Neural crest cell (in vitro differentiated cells): ENCODE measurements at regions not wholly inside any gene's neighbourhood (a gene's known extent, or its start where the extent isn't known, plus 50 kb on each side); places are given as distances from the start of the nearest gene placed in this dataset.

ENCODE experiments used
- DNase-seq: peaks from one replicate; pipeline ENCODE4 v3.0.0; 2021; ENCODE audit warnings: low read depth, mixed read lengths, low spot score
- H3K27ac Mint-ChIP-seq: one replicate; pipeline ENCODE4 v1.8.0; 2021; ENCODE audit warnings: mild to moderate bottlenecking, mixed read lengths; ENCODE audit not compliant: unreplicated experiment
- H3K27me3 Mint-ChIP-seq: 2 replicates; pipeline ENCODE4 v1.8.0; 2021; ENCODE audit warnings: low read depth, mild to moderate bottlenecking, mixed read lengths
- H3K36me3 Mint-ChIP-seq: 2 replicates; pipeline ENCODE4 v1.8.0; 2021; ENCODE audit warnings: low read depth, mild to moderate bottlenecking, mixed read lengths
- H3K4me1 Mint-ChIP-seq: 2 replicates; pipeline ENCODE4 v1.8.0; 2021; ENCODE audit warnings: mixed read lengths
- H3K4me3 Mint-ChIP-seq: one replicate; pipeline ENCODE4 v1.8.0; 2021; ENCODE audit warnings: mild to moderate bottlenecking, mixed read lengths
- H3K9me3 Mint-ChIP-seq: 2 replicates; pipeline ENCODE4 v1.8.0; 2021; ENCODE audit warnings: mixed read lengths
- TF ChIP-seq, protein P1 (sequence below): fragments of 200-600 bp; sonication (generic); conservative IDR thresholded peaks from 2 replicates; pipeline ENCODE4 v1.5.0; 2021; ENCODE audit warnings: antibody characterized with exemption, mild to moderate bottlenecking

DNA sequence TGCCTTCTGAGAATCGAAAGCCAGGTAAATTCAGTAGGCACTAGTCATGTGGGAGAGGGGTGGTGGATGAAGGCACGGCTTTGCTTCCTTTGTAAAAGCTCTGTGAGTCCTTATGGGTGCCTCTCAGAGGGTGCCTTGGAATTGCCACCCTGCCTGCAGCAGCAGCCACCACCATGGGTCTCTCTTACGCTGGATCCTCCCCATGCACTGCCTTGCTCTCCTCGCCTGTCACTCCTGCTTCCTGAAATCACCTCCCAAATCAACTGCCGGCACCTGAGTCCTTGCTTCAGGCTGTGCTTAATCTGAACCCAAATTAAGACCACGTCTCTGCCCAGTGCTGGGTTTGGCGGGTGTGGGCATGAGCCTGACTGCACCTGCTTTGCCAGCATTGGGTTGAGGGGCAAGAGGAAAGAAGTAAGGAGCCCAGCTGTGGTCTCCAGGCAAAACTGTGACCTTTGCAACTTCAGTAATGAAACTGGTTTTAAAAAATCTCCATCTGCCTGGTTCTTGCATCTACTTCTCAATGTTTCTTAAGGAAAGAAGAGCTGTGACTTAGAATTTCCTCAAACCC, 55.9 kb upstream of the CLMN start:
- Mint-ChIP-seq H3K36me3 (peaks cover 11% of the 10 kb centered on the region), H3K9me3 (peaks cover 11% of the 10 kb centered on the region), H3K4me1 (peaks cover 14% of the 10 kb centered on the region), H3K27ac (no peak overlapping the region), H3K4me3 (no peak overlapping the region), H3K27me3 (peaks cover 23% of the 10 kb centered on the region)
- TF ChIP-seq, protein P1, sequence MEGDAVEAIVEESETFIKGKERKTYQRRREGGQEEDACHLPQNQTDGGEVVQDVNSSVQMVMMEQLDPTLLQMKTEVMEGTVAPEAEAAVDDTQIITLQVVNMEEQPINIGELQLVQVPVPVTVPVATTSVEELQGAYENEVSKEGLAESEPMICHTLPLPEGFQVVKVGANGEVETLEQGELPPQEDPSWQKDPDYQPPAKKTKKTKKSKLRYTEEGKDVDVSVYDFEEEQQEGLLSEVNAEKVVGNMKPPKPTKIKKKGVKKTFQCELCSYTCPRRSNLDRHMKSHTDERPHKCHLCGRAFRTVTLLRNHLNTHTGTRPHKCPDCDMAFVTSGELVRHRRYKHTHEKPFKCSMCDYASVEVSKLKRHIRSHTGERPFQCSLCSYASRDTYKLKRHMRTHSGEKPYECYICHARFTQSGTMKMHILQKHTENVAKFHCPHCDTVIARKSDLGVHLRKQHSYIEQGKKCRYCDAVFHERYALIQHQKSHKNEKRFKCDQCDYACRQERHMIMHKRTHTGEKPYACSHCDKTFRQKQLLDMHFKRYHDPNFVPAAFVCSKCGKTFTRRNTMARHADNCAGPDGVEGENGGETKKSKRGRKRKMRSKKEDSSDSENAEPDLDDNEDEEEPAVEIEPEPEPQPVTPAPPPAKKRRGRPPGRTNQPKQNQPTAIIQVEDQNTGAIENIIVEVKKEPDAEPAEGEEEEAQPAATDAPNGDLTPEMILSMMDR, result no peak
- DNase-seq, result no peak

DNA sequence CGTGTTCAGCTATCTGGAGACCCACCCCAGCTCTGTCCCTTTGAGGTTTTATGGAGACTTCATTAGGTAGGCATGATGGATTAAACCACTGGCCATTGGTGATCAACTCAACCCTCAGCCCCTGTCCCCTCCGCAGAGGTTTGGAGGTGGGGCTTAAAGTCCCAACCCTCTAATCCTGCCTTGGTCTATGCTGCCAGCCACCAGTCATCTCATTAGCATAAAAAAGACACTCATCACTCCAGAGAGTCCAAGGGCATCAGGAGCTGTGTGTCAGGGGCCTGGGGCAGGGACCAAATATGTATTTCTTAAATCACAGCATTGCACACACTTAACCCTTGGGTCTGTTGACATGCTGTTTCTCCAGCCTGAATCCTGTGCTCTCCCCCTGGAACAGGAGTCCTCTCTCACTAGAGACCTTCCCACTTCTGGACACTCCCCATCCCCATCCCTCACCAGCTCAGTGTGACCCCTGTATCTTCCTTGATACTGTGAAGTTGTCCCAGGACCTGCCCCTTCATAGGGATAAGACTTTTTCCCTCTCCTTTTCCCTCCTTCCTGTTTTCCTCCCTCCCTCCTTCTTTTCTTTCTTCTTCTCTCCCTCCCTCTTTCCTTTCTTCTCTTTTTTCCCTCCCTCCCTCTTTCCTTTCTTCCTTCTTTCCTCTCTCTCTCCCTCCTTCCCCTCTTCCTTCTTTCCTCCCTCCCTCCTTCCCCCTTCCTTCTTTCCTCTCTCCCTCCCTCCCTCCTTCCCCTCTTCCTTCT, 54.7 kb upstream of the CLMN start:
- Mint-ChIP-seq H3K4me1 (peaks cover 14% of the 10 kb centered on the region), H3K27me3 (peaks cover 23% of the 10 kb centered on the region), H3K27ac (no peak overlapping the region), H3K9me3 (peaks cover 5% of the 10 kb centered on the region), H3K4me3 (no peak overlapping the region), H3K36me3 (peaks cover 5% of the 10 kb centered on the region)
- DNase-seq, result no peak
- TF ChIP-seq, protein P1, result no peak

DNA sequence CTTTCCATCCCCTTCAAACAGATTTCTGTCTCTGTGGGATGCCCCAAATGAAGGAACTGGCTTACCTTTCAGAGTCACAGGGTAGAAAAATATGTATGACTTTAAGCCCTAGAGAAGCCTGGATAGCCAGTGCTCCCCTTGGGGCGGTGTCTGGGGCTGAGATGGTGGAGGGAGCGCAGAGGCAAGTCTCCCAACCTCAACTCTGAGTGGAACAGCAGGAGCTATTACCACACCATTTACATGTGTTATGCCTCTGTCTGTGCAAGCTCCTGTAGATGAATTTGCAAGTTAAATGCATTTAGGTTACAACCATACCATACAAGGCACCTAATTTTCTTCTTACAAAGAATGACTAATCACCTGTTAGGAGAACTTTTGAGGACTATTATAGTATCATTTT, 50.4 kb upstream of the CLMN start:
- Mint-ChIP-seq H3K27me3 (peaks cover 5% of the 10 kb centered on the region), H3K9me3 (no peaks in the 10 kb centered on the region), H3K4me1 (peaks cover 14% of the 10 kb centered on the region), H3K36me3 (no peaks in the 10 kb centered on the region), H3K27ac (no peak overlapping the region), H3K4me3 (no peak overlapping the region)
- TF ChIP-seq, protein P1, result no peak
- no peak for DNase-seq
